Endothelial cell of umbilical vein (primary cell): ENCODE measurements at regions not wholly inside any gene's neighbourhood (a gene's known extent, or its start where the extent isn't known, plus 50 kb on each side); places are given as distances from the start of the nearest gene placed in this dataset.

Experiments used
- BruUV-seq: library from RNA; stranded (reverse); fragments of 400-500 nt; replicated peaks from 2 replicates; lab custom pipeline; 2021; lab: Mats Ljungman, UMichigan
- CTCF ChIA-PET: fragments of 300-600, 350-600 bp; sonication (Branson Sonifier 250); formaldehyde crosslinking; loops from one replicate; lab custom pipeline; 2021; ENCODE audit warnings: antibody characterized with exemption, inconsistent platforms; lab: Charles Lee
- POLR2A ChIA-PET: fragments of 300-600, 350-600 bp; sonication (Branson Sonifier 250); formaldehyde crosslinking; loops from one replicate; lab custom pipeline; 2021; ENCODE audit warnings: antibody characterized with exemption, inconsistent platforms; lab: Charles Lee
- DNase-seq: peaks from one replicate; pipeline ENCODE4 v3.0.0-alpha.2; 2011; ENCODE audit warnings: low read depth, low spot score
- FAIRE-seq: peaks from 2 replicates; lab custom pipeline; 2011; peaks lifted over from hg19 to GRCh38; lab: Jason Lieb, UNC
- H2AFZ ChIP-seq: 2 replicates; pipeline ENCODE4 v1.6.0; 2012; ENCODE audit warnings: low read depth, low read length, control low read depth, inconsistent platforms
- H3K27ac ChIP-seq: 2 replicates; pipeline ENCODE4 v1.5.1; 2011; ENCODE audit warnings: low read depth, mild to moderate bottlenecking, control low read depth, low read length, moderate library complexity; ENCODE audit not compliant: insufficient read depth
- H3K27me3 ChIP-seq, 2 experiments: 2 replicates each; pipeline versions ENCODE4 v1.6.0 to v1.6.1; 2011; ENCODE audit warnings: low read length in 2 of 2, mixed read lengths in 1 of 2; ENCODE audit not compliant: control insufficient read depth in 2 of 2, insufficient read depth in 2 of 2
- H3K36me3 ChIP-seq, 2 experiments: 2 replicates in 1 of 2; 3 replicates in 1 of 2; pipeline ENCODE4 v1.5.1; 2011; ENCODE audit warnings: low read length in 2 of 2, mild to moderate bottlenecking in 1 of 2, moderate library complexity in 1 of 2; ENCODE audit not compliant: control insufficient read depth in 2 of 2, insufficient read depth in 2 of 2; ENCODE audit errors: extremely low read depth in 1 of 2
- H3K4me1 ChIP-seq: 3 replicates; pipeline ENCODE4 v1.5.1; 2011; ENCODE audit warnings: mild to moderate bottlenecking, low read length; ENCODE audit not compliant: control insufficient read depth, insufficient read depth; ENCODE audit errors: extremely low read depth
- H3K4me2 ChIP-seq: 2 replicates; pipeline ENCODE4 v1.6.1; 2011; ENCODE audit warnings: low read length, control low read depth, mixed read lengths; ENCODE audit not compliant: insufficient read depth
- H3K4me3 ChIP-seq, 3 experiments: fragments of 200-600 bp in 1 of 3; sonication (generic), shearing (Covaris generic) in 1 of 3; replicated peaks in 1 of 3; 2 replicates each; pipeline ENCODE4 v1.5.1; 2011 to 2016; ENCODE audit warnings: control low read depth in 3 of 3, low read length in 3 of 3, mild to moderate bottlenecking in 2 of 3, inconsistent platforms in 1 of 3, low read depth in 1 of 3, moderate library complexity in 1 of 3; ENCODE audit not compliant: insufficient read depth in 1 of 3
- H3K79me2 ChIP-seq: 2 replicates; pipeline ENCODE4 v1.6.0; 2012; ENCODE audit warnings: low read length, inconsistent platforms; ENCODE audit not compliant: control insufficient read depth, insufficient read depth
- H3K9ac ChIP-seq: replicated peaks from 2 replicates; pipeline ENCODE3; 2011; ENCODE audit warnings: low read length, control low read depth; ENCODE audit not compliant: insufficient read depth; ENCODE audit errors: extremely low read depth
- H3K9me1 ChIP-seq: replicated peaks from 3 replicates; pipeline ENCODE4 v1.6.0; 2011; ENCODE audit warnings: mild to moderate bottlenecking, low read length; ENCODE audit not compliant: control insufficient read depth, insufficient read depth; ENCODE audit errors: extremely low read depth
- H3K9me3 ChIP-seq: replicated peaks from 2 replicates; pipeline ENCODE4 v1.5.1; 2012; ENCODE audit warnings: low read length, inconsistent platforms; ENCODE audit not compliant: control insufficient read depth, insufficient read depth
- H4K20me1 ChIP-seq: replicated peaks from 2 replicates; pipeline ENCODE3; 2011; ENCODE audit warnings: mild to moderate bottlenecking, low read length; ENCODE audit not compliant: control insufficient read depth, insufficient read depth; ENCODE audit errors: extremely low read depth
- CTCF ChIP-seq, 2 donors: IDR thresholded peaks; 1 replicate in 1 of 2; 2 replicates in 1 of 2; pipeline ENCODE4 v1.5.1; 2011; ENCODE audit warnings: low read length in 2 of 2, mild to moderate bottlenecking in 2 of 2, moderate library complexity in 2 of 2, control low read depth in 1 of 2, inconsistent platforms in 1 of 2, low read depth in 1 of 2; ENCODE audit not compliant: insufficient read depth in 1 of 2; ENCODE audit errors: extremely low read depth in 1 of 2
- EZH2 ChIP-seq: IDR thresholded peaks from 2 replicates; pipeline ENCODE4 v1.6.1; 2012; ENCODE audit warnings: borderline replicate concordance, low read depth, mild to moderate bottlenecking, moderate library complexity, low read length, inconsistent platforms; ENCODE audit not compliant: severe bottlenecking
- FOS ChIP-seq: IDR thresholded peaks from 2 replicates; pipeline ENCODE4 v1.6.1; 2011; ENCODE audit warnings: mild to moderate bottlenecking, low read length, moderate library complexity, borderline replicate concordance; ENCODE audit not compliant: insufficient read depth
- GATA2 ChIP-seq: IDR thresholded peaks from 2 replicates; pipeline ENCODE4 v1.7.0; 2011; ENCODE audit warnings: low read depth, mild to moderate bottlenecking, moderate library complexity, mixed read lengths, low read length; ENCODE audit not compliant: insufficient read length, insufficient read depth
- JUN ChIP-seq: IDR thresholded peaks from 2 replicates; pipeline ENCODE4 v1.6.1; 2011; ENCODE audit warnings: borderline replicate concordance, low read depth; ENCODE audit not compliant: insufficient read length, insufficient read depth
- MAX ChIP-seq: IDR thresholded peaks from 2 replicates; pipeline ENCODE4 v1.6.1; 2011; ENCODE audit not compliant: insufficient read depth, insufficient read length
- MYC ChIP-seq: IDR thresholded peaks from one replicate; pipeline ENCODE4 v1.6.1; 2011; ENCODE audit warnings: mild to moderate bottlenecking, low read depth, low read length
- POLR2A ChIP-seq: IDR thresholded peaks from 2 replicates; pipeline ENCODE4 v1.6.1; 2012; ENCODE audit warnings: low read depth, mild to moderate bottlenecking, control low read depth, low read length
- POLR2AphosphoS5 ChIP-seq: IDR thresholded peaks from 2 replicates; pipeline ENCODE4 v1.6.1; 2012; ENCODE audit warnings: low read depth, mild to moderate bottlenecking, control low read depth, low read length, moderate library complexity; ENCODE audit not compliant: insufficient read depth
- dilution Hi-C: fragments of 300-500 bp; cut with MboI; formaldehyde crosslinking; loops from one replicate; pipeline ENCODE4 v1.15.0; 2019; ENCODE audit warnings: low sequenced_read_pairs; ENCODE audit not compliant: extremely low pct_ligation_motif_present
- intact Hi-C: fragments of 100-400 bp; cut with micrococcal nuclease; formaldehyde crosslinking; loops from one replicate; pipeline ENCODE4 v1.10.0; 2022

- DNase-seq: no peak
- ChIA-PET CTCF (no interaction called here), POLR2A (no interaction called here)
- Histone ChIP-seq H3K4me1 (peaks cover 3% of the 10 kb centered on the region), H2AFZ (no peak overlapping the region), H3K27ac (no peak overlapping the region), H3K9me3 (no peaks in the 10 kb centered on the region), H3K9ac (no peak overlapping the region), H3K27me3 (no peaks in the 10 kb centered on the region), H3K4me3 (no peak overlapping the region), H4K20me1 (no peaks in the 10 kb centered on the region), H3K4me2 (no peak overlapping the region), H3K36me3 (no peaks in the 10 kb centered on the region), H3K79me2 (no peaks in the 10 kb centered on the region), H3K9me1 (no peaks in the 10 kb centered on the region)
- intact Hi-C loops (no loop called here), dilution Hi-C loops (no loop called here)
- no peak for FAIRE-seq
- no TSS peak for BruUV-seq
- TF ChIP-seq CTCF (IDR thresholded peaks at IDR 0.05; ENCODE audit: extremely low read depth in 1 of 2, insufficient read depth in 1 of 2, low read depth in 1 of 2, low read length in 2 of 2) (no peak), MYC (no peak), FOS (no peak), POLR2AphosphoS5 (no peak), EZH2 (no peak), GATA2 (no peak), MAX (no peak), JUN (no peak), POLR2A (no peak)
Observed at GRCh38 chr6:139962654-139963347, 588.4 kb upstream of the CITED2 start.
